Omental fat pad (tissue), 3 donors: ENCODE measurements at regions not wholly inside any gene's neighbourhood (a gene's known extent, or its start where the extent isn't known, plus 50 kb on each side); places are given as distances from the start of the nearest gene placed in this dataset.

Experiments used
- ATAC-seq: fragments of 150-250 bp; one replicate; pipeline ENCODE4 v1.9.1; 2016; ENCODE audit warnings: mild to moderate bottlenecking, moderate library complexity; ENCODE audit not compliant: low FRiP score
- DNase-seq: peaks from one replicate; pipeline ENCODE4 v3.0.0-alpha.2; 2019; ENCODE audit warnings: low spot score
- TF ChIP-seq, protein P1 (sequence below), 3 donors: fragments of 450-650 bp; IDR thresholded peaks; one replicate each; pipeline ENCODE4 v1.5.1; 2016 to 2017; ENCODE audit warnings: antibody characterized with exemption in 3 of 3, mild to moderate bottlenecking in 3 of 3, moderate library complexity in 2 of 3

- TF ChIP-seq, protein P1, sequence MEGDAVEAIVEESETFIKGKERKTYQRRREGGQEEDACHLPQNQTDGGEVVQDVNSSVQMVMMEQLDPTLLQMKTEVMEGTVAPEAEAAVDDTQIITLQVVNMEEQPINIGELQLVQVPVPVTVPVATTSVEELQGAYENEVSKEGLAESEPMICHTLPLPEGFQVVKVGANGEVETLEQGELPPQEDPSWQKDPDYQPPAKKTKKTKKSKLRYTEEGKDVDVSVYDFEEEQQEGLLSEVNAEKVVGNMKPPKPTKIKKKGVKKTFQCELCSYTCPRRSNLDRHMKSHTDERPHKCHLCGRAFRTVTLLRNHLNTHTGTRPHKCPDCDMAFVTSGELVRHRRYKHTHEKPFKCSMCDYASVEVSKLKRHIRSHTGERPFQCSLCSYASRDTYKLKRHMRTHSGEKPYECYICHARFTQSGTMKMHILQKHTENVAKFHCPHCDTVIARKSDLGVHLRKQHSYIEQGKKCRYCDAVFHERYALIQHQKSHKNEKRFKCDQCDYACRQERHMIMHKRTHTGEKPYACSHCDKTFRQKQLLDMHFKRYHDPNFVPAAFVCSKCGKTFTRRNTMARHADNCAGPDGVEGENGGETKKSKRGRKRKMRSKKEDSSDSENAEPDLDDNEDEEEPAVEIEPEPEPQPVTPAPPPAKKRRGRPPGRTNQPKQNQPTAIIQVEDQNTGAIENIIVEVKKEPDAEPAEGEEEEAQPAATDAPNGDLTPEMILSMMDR (IDR thresholded peaks at IDR 0.05), result no peak
- DNase-seq (no peak), ATAC-seq (no peak)
These were observed 289.3 kb upstream of the GOLIM4 start for GRCh38 chr3:168384990-168385389.

DNA sequence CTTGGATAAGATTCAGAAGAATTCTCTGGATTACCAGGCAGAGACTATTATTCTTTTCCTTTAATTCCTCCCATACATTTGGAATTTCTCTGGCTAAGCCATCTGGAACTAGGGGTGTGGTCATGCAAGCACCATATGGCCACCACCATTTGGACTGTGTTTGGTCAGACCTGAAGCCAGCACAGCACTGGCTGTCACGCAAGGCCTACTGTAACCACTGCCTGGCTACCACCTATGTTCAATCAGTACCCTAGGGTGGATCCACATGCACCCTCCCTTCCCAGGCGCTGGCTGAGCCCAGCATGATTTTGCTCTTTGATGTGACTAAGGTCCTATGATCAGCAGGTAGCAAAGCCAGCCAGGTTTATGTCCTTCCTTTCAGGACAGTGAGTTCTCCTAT, 287.8 kb upstream of the GOLIM4 start:
- ATAC-seq, result no peak
- no peak for DNase-seq
- TF ChIP-seq, protein P1 (IDR thresholded peaks at IDR 0.05), result no peak

DNA sequence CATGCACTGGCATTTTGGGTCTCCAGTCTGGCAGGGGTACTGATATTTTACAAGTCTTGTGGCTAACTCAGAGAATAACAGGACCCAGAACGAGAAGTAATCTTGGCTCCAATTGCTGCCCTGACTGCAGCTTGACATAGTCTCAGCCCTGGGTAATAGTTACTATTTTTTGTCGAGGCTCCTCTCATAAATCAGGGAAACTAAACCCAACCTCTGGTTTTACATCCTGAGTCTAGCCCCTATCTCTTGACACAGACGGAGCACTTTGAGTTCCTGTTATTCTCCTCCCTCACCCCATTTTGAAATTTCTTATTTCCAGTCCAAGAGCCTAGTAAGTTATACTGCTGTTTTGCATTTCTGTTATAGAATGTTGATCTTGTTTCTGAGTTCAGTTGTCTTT, 276.1 kb upstream of the GOLIM4 start:
- DNase-seq, result no peak

DNA sequence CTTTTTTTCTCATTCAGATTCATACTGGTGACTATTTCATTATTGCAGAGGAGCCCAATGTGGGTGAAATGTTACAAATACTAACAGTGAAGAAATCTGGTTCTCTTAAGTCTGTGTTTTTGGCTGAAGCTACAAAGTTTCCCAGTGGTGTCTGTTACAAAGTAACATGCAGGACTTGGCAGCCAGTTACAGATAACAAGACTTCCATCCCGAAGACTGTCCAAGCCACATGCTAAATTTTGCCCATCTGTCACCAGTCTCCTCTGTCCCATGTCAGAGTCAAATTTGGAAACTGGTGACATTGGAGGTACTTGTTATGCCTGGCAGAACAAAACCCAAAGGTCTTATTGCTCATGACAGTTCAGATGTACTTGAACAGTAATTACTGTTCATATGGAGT, 269.2 kb upstream of the GOLIM4 start:
- DNase-seq, result no peak
- TF ChIP-seq, protein P1 (IDR thresholded peaks at IDR 0.05), result no peak
- no peak for ATAC-seq

More for the DNA sequence above, 276.1 kb upstream of the GOLIM4 start:
- no peak for ATAC-seq
- TF ChIP-seq, protein P1 (IDR thresholded peaks at IDR 0.05), result no peak

DNA sequence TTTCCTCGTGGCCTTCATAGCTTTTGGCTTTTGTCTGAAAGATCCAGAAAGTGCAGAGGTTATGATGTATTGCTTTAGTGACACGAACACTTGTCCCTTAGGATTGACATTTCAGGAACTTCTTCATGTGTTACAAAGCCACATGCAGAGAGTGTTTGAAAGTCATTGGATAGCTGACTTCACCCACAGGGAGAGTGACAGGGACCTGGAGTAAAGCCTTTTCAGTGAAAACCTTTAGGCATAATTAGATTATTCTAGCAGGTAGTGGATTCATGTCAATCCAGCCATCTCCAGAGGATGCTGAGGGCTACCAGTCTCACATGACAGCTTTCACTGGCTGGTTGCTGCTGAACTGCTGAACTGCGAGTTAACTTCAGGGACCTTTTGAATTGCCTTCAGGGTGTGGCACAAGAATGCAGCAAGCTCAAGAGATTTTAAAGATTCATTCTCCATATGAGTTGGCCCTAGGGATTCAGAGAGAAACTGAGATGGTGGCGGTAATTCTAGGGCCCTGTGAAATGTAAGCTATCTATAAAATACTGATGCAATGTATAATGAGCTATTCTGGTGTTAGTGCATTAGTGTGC, 267.0 kb upstream of the GOLIM4 start:
- no peak for DNase-seq
- ATAC-seq, result no peak
- TF ChIP-seq, protein P1 (IDR thresholded peaks at IDR 0.05), result no peak

DNA sequence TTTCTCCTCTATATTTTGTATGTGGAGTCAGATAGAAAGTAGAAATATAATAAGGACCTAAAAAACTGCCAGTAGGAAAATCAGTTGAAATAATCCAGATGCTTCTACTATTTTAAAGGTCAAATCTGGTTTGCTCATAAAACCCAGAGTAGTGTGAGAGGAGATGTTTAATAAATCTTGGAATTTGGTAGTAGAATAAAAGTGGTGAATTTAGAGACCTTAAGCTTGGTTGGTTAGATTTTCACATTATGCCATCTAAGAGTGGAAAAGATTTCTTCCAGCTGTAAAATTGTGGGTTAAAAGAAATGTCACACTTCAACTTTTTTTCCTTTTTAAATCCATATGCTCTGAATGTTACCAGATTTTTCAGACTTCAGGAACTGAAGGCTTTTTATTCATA, 266.4 kb upstream of the GOLIM4 start:
- DNase-seq (no peak), ATAC-seq (no peak)
- TF ChIP-seq, protein P1 (IDR thresholded peaks at IDR 0.05), result no peak

DNA sequence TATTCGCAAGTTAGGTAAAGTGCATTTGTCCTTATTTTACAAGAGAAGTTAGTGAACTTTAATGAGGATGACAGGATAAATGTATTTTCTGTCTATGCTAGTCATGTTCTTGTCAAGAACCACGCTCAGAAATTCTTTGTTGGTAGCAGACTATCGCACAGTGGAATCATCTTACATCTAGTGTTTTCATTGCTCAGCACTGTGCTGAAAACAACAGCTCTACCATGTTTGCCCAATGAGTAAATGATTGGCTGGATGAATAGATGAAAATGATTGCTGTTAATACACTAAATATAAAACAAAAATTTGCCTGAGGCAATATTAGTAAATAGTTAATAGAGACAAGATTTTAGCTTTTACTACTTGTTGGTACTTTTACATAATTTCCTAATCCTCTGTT, 265.3 kb upstream of the GOLIM4 start:
- DNase-seq, result no peak
- ATAC-seq, result no peak
- TF ChIP-seq, protein P1 (IDR thresholded peaks at IDR 0.05), result no peak
